HUES6 (cell line): ENCODE measurements at regions not wholly inside any gene's neighbourhood (a gene's known extent, or its start where the extent isn't known, plus 50 kb on each side); places are given as distances from the start of the nearest gene placed in this dataset.
A peak's percentile ranks its signal among the peaks of the same experiment; 100 is the strongest.

Experiments used
- H3K27ac ChIP-seq: 2 replicates; pipeline ENCODE4 v1.7.0; 2013; ENCODE audit warnings: low read depth, mild to moderate bottlenecking, low read length, inconsistent platforms
- H3K27me3 ChIP-seq: 2 replicates; pipeline ENCODE4 v1.6.1; 2013; ENCODE audit warnings: low read length; ENCODE audit not compliant: control insufficient read depth, insufficient read depth
- H3K36me3 ChIP-seq: 2 replicates; pipeline ENCODE4 v1.6.1; 2013; ENCODE audit warnings: low read length; ENCODE audit not compliant: control insufficient read depth, insufficient read depth
- H3K4me1 ChIP-seq: 2 replicates; pipeline ENCODE4 v1.6.1; 2013; ENCODE audit warnings: low read length; ENCODE audit not compliant: control insufficient read depth, insufficient read depth
- H3K4me3 ChIP-seq: 2 replicates; pipeline ENCODE4 v1.5.1; 2013; ENCODE audit warnings: low read depth, low read length
- H3K9ac ChIP-seq: one replicate; pipeline ENCODE4 v1.6.1; 2013; ENCODE audit warnings: mild to moderate bottlenecking, low read length
- H3K9me3 ChIP-seq: 2 replicates; pipeline ENCODE4 v1.6.1; 2013; ENCODE audit warnings: low read depth, low read length; ENCODE audit not compliant: control insufficient read depth, insufficient read depth

DNA sequence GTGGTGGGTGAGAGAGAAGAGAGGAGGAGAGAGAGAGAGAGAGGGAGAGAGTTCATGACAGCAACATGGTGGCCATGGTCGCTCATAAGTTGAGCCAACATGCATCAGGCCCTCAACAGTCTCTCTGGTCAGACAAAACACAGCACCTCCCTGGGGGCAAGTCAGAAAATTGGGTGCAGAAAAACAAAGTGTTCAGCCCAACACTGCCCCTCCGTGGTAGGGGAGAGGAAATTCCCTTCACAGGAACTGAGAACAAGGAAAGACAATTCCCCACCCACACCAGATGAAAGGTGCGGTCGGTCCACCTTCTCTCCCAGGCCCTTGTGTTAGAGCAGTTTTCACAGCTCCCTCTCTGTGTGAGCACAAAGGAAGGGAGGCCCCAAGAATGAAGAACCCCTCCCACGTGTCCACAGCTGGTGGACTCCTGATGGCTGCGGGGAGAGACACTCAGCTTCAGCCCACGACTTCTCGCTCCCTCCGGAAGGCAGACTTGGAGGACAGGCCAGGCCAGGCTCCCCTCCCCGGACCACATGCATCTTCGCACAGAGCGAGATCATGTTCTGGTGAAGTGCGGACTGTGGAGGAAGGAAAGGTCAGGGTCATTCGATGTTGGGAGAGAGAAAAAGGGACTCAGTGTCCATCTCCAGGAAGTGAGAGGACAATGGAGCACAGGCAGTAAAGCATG, 181.7 kb downstream of the ANAPC1 start:
- no peaks in the 10 kb centered on the region for H3K27me3 ChIP-seq
- H3K9me3 ChIP-seq, result no peaks in the 10 kb centered on the region
- H3K4me1 ChIP-seq, result peaks cover 43% of the 10 kb centered on the region
- H3K27ac ChIP-seq, result no peak overlapping the region
- no peaks in the 10 kb centered on the region for H3K36me3 ChIP-seq
- H3K4me3 ChIP-seq, result no peak overlapping the region
- peak overlapping the region; percentile 47 for H3K9ac ChIP-seq

DNA sequence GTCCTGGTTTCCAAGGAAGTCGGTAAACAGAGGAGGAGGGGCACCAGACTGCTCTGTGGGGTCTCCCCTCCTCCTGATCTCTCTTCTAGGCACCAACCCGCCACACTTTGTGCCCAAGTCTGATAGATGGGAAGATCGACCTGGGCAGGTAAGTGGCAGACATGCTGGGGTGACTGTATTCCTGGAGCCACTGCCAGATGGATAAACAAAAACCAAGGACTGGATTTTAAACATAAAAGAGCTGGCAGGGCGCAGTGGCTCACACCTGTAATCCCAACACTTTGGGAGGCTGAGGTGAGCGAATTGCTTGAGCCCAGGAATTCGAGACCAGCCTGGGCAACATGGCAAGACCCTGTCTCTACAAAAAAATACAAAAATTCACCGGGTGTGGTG, 181.2 kb downstream of the ANAPC1 start:
- Histone ChIP-seq H3K36me3 (no peaks in the 10 kb centered on the region), H3K9me3 (no peaks in the 10 kb centered on the region), H3K4me3 (no peak overlapping the region), H3K27me3 (no peaks in the 10 kb centered on the region), H3K9ac (peak overlapping the region; percentile 47), H3K27ac (no peak overlapping the region), H3K4me1 (peaks cover 43% of the 10 kb centered on the region)

DNA sequence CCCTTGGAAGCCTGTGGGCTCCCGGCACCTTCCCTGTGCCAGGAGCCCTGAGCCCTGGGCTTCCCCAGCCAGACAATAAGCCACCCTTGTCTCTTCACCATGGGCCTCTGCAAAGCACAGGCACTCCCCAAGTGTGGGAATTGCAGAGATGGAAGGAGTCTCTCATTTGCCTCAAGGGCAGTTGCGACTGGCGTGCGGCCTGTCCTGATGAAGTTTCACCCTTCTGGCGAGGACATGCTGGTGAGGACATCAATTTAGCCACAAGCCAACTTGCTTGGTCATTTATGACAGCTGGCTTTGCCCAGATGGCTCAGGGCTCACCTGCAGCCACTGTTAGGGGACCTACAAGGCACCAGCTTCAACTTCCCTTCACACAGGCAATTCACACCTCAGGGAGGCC, 180.2 kb downstream of the ANAPC1 start:
- H3K9me3 ChIP-seq, result no peaks in the 10 kb centered on the region
- no peaks in the 10 kb centered on the region for H3K36me3 ChIP-seq
- no peak overlapping the region for H3K27ac ChIP-seq
- no peaks in the 10 kb centered on the region for H3K27me3 ChIP-seq
- peaks cover 39% of the 10 kb centered on the region for H3K4me1 ChIP-seq
- no peak overlapping the region for H3K9ac ChIP-seq
- no peak overlapping the region for H3K4me3 ChIP-seq

DNA sequence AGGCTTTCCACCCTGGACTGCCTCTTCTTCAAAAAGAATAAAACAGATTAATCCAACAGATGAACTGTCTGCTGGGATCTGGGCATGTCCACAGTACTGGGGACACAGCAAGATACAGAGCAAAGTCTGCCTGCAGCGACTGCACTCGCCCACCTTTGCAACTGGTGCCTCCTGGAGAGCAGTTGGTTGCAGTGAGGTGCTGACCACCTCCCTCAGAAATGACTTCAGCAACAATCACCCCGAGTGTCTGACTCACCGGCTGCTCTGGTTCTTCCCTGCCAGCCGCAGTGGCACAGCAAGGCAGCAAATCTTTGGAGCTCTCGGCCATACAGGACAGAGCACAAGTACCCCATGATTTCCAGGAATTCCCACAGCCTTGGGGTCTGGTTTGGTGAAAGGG, 179.7 kb downstream of the ANAPC1 start:
- Histone ChIP-seq H3K4me1 (peaks cover 37% of the 10 kb centered on the region), H3K27me3 (no peaks in the 10 kb centered on the region), H3K27ac (no peak overlapping the region), H3K9ac (no peak overlapping the region), H3K36me3 (no peaks in the 10 kb centered on the region), H3K4me3 (no peak overlapping the region), H3K9me3 (no peaks in the 10 kb centered on the region)

DNA sequence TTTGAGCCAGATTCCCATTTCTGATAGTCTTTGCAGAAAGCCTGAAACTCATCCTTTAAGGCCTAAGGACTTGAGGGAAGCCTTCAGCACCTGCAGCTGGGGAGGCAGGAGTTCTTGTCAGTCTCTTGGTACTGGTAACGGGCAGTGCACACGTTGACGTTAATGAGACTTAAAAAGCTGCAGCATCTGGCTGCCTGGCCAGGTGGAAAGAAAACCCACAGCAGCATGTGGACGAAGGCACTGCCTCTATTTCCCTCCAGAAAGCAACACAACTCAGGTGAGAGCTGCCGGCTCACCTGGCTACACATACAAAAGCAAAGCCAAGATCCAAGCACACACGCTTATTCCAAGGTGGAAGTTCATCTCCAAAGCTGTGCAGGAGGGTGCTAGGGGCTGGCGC, 178.8 kb downstream of the ANAPC1 start:
- Histone ChIP-seq H3K4me3 (no peak overlapping the region), H3K27ac (peak overlapping the region; percentile 39; the same call in 1 of the 2 replicates), H3K36me3 (no peaks in the 10 kb centered on the region), H3K4me1 (peaks cover 37% of the 10 kb centered on the region), H3K9me3 (no peaks in the 10 kb centered on the region), H3K9ac (peak overlapping the region; percentile 18), H3K27me3 (no peaks in the 10 kb centered on the region)

DNA sequence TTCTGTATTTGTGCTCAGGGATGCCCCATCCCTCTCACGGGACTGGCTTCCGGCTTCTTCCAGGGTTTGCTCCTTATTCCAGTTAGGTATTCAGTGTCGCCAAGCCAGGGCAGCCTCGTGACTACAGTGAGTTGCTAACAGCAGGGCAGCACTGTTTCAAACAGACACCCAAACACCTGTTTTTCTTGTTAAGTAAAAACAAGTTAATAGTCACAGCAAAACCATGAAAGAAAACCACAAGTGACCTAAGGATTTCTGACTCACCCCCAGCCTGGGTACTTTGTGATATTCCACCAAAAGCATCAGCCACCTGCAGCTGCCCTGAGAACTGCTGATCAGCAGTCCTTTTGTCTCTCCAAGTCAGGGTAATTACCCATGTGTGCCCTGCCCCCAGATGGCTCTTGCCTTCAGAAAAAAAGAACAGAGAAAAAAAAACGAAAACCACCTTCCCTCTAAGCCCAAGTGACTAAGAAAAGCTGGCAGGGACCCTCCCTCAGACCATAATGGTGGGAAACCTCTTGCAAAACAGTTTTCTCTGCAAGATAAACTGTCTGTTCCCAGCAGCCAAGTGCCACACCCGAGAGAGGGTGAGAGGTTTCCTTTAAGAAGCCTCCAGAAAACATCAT, 178.2 kb downstream of the ANAPC1 start:
- no peak overlapping the region for H3K4me3 ChIP-seq
- H3K9ac ChIP-seq, result peak overlapping the region; percentile 18
- no peaks in the 10 kb centered on the region for H3K9me3 ChIP-seq
- H3K27me3 ChIP-seq, result no peaks in the 10 kb centered on the region
- peaks cover 42% of the 10 kb centered on the region for H3K4me1 ChIP-seq
- peak overlapping the region; percentile 66; the same call in 1 of the 2 replicates for H3K27ac ChIP-seq
- H3K36me3 ChIP-seq, result no peaks in the 10 kb centered on the region

DNA sequence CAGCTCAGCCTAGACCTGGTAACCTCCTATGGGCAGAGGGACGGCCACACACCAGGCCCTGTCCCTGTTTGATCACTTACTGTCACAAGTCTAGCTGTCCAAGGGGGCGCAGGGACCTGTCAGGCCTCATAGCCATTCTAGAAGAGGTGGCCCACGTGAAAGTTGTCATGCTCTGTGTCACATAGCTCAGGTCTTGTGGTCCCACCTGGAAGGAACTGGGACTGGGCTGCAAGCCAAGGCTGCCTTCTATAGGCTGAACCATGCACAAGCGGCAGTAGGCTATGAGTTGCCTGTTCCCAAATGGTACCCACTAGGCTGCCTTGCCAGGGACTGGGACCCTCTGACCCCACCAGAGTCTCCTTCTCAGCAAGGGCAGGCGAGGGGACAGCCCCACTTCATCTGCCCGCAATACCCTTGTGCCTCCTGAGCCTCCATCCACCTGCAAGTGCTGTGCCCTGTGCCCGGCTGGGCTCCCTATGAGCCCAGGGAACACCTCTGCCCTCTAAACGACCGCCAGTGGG, 177.5 kb downstream of the ANAPC1 start:
- Histone ChIP-seq H3K4me1 (peaks cover 49% of the 10 kb centered on the region), H3K27ac (0 out of 2 replicates have a peak overlapping the region, but pooled peaks have one; percentile 66)

DNA sequence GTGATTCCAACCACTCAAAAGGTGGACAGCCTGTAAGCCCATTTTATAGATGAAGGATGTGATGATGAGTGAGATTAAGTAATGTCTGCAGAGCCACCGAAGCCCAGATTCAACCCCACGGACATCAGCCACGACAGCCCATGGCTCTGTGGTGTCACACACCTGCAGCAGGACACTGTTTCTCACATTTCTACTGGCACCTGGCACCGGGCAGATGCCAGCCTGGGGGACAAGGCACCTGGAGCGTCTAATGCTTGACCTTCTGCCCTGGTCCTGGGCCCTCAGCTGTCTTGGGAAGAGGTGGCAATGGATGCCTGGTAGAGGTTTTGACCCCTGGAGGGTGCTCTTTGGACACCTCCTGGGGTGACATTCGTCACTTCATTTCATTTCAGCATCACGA, 176.3 kb downstream of the ANAPC1 start:
- Histone ChIP-seq H3K9ac (no peak overlapping the region), H3K27ac (no peak overlapping the region), H3K4me1 (peaks cover 42% of the 10 kb centered on the region), H3K9me3 (peaks cover 6% of the 10 kb centered on the region; the same call in 1 of the 2 replicates), H3K36me3 (no peaks in the 10 kb centered on the region), H3K4me3 (no peak overlapping the region), H3K27me3 (no peaks in the 10 kb centered on the region)

More for the DNA sequence above, 177.5 kb downstream of the ANAPC1 start:
- no peaks in the 10 kb centered on the region for H3K27me3 ChIP-seq
- no peaks in the 10 kb centered on the region for H3K9me3 ChIP-seq
- H3K36me3 ChIP-seq, result no peaks in the 10 kb centered on the region
- H3K4me3 ChIP-seq, result no peak overlapping the region
- H3K9ac ChIP-seq, result peak overlapping the region; percentile 16

DNA sequence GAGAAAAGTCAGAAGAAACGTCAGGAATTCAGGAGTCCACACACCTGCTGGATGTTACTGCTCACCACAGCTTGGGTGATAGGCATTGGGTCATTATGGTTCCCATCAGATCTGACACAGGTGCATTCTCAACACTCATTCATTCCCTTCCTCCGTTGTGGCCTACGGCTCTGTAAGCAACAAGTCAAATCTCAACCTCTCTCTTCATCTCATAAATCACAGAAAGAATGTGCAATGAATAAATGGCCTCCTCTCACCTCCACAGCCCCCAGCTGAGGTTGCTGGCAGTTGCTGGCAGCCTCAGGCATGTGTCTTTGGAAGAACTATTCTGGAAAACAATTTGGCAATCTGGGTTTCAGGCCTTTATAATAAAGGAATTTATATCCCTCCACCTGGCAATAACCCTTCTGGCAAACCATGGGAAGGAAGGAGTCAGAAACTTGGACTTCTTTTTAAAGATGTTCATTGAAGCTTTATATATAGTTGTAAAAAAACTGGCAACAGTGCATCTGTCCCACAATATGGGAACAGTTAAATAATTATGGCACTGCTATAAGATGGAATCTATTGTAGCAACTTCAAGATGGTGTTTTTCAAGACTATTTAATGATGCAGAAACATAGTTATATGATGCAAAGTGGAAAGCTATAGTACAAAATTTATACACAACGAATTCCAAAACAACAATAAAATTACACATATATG, 175.4 kb downstream of the ANAPC1 start:
- Histone ChIP-seq H3K9ac (no peak overlapping the region), H3K4me1 (peaks cover 39% of the 10 kb centered on the region)

DNA sequence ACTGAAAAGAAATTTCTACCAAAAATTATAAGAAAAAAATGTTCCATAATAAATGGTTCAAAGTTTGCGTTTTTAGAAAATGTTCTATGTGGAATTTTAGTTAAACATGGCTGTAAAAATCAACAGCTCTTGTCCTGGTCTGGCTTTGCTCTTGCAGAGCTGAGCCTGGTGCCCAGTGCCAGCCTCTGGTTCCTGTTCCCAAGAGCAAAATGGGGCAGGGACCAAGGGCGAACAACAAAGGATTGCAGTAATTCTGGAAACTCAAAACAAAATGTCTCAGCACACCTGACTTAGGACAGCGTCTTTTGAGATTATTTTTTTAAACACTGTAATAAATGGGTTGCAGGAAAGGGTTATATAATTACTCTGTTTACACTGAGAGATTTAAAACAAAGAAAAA, 174.7 kb downstream of the ANAPC1 start:
- Histone ChIP-seq H3K9ac (no peak overlapping the region), H3K4me3 (no peak overlapping the region), H3K27ac (no peak overlapping the region), H3K36me3 (no peaks in the 10 kb centered on the region), H3K27me3 (no peaks in the 10 kb centered on the region), H3K4me1 (peaks cover 33% of the 10 kb centered on the region), H3K9me3 (peaks cover 6% of the 10 kb centered on the region; the same call in 1 of the 2 replicates)

More for the DNA sequence above, 175.4 kb downstream of the ANAPC1 start:
- H3K9me3 ChIP-seq, result peaks cover 6% of the 10 kb centered on the region; the same call in 1 of the 2 replicates
- H3K36me3 ChIP-seq, result no peaks in the 10 kb centered on the region
- H3K27me3 ChIP-seq, result no peaks in the 10 kb centered on the region
- H3K27ac ChIP-seq, result no peak overlapping the region
- no peak overlapping the region for H3K4me3 ChIP-seq

DNA sequence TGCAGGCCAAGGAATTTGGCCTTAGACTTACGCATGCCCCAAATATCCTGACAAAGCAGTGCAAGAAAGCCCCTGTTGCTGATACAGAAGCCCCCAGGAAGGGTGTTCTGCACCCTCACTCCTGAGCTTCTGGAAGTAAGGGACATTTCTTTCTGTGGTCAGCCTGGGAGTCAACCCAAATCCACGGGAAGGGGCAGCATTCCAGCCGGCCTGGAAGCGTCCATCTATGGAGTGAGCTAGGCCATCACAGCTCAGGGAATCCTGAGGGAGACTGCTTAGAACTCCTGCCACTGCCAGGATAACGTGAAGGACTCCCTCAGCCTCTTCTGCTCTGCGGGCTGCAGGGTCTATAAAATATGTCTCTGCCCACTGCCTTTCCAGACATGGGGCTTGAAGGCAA, 173.9 kb downstream of the ANAPC1 start:
- H3K4me1 ChIP-seq, result peaks cover 29% of the 10 kb centered on the region
- no peaks in the 10 kb centered on the region for H3K27me3 ChIP-seq
- no peak overlapping the region for H3K4me3 ChIP-seq
- H3K36me3 ChIP-seq, result no peaks in the 10 kb centered on the region
- peaks cover 6% of the 10 kb centered on the region; the same call in 1 of the 2 replicates for H3K9me3 ChIP-seq
- H3K27ac ChIP-seq, result no peak overlapping the region
- H3K9ac ChIP-seq, result no peak overlapping the region
